Stomach (tissue), 4 donors: ENCODE measurements at regions not wholly inside any gene's neighbourhood (a gene's known extent, or its start where the extent isn't known, plus 50 kb on each side); places are given as distances from the start of the nearest gene placed in this dataset.

Experiments
- POLR2AphosphoS5 ChIP-seq, 3 donors: sonication (generic); formaldehyde crosslinking; IDR thresholded peaks; one replicate each; pipeline ENCODE4 v1.6.1; 2016; ENCODE audit warnings: antibody characterized with exemption in 3 of 3
- TF ChIP-seq, protein P1 (sequence below), 7 experiments: fragments of 450-650 bp in 4 of 7; fragments of 200-600 bp in 3 of 7; sonication (generic) in 3 of 7; IDR thresholded peaks; one replicate each; pipeline ENCODE4 v1.5.1; 2016 to 2019; ENCODE audit warnings: antibody characterized with exemption in 7 of 7, control low read depth in 2 of 7, mild to moderate bottlenecking in 1 of 7

DNA sequence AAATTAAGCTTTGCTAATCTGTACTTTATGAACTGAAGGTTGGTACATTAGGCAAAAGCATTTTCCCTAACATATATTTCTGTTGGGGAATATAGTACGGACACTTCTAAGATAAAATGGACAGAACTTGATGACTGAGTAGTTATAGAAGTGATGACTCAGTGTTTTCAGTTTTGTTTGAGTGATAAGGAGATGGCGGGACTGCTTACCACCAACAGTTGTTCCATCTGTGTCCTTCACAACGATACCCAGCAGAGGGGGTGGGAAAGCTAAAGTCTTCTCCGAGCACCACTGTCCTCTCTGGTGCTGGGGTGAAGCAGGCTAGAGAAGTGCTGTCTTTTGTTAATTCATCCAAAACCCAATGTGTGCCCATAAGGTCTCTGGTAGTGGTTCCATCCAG lies 195.8 kb downstream of the CD47 start:
- no peak for TF ChIP-seq POLR2AphosphoS5 (IDR thresholded peaks at IDR 0.05)
- TF ChIP-seq, protein P1, sequence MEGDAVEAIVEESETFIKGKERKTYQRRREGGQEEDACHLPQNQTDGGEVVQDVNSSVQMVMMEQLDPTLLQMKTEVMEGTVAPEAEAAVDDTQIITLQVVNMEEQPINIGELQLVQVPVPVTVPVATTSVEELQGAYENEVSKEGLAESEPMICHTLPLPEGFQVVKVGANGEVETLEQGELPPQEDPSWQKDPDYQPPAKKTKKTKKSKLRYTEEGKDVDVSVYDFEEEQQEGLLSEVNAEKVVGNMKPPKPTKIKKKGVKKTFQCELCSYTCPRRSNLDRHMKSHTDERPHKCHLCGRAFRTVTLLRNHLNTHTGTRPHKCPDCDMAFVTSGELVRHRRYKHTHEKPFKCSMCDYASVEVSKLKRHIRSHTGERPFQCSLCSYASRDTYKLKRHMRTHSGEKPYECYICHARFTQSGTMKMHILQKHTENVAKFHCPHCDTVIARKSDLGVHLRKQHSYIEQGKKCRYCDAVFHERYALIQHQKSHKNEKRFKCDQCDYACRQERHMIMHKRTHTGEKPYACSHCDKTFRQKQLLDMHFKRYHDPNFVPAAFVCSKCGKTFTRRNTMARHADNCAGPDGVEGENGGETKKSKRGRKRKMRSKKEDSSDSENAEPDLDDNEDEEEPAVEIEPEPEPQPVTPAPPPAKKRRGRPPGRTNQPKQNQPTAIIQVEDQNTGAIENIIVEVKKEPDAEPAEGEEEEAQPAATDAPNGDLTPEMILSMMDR (IDR thresholded peaks at IDR 0.05) = no peak
